ENCODE measurements at regions not wholly inside any gene's neighbourhood (a gene's known extent, or its start where the extent isn't known, plus 50 kb on each side); places are given as distances from the start of the nearest gene placed in this dataset.

DNA sequence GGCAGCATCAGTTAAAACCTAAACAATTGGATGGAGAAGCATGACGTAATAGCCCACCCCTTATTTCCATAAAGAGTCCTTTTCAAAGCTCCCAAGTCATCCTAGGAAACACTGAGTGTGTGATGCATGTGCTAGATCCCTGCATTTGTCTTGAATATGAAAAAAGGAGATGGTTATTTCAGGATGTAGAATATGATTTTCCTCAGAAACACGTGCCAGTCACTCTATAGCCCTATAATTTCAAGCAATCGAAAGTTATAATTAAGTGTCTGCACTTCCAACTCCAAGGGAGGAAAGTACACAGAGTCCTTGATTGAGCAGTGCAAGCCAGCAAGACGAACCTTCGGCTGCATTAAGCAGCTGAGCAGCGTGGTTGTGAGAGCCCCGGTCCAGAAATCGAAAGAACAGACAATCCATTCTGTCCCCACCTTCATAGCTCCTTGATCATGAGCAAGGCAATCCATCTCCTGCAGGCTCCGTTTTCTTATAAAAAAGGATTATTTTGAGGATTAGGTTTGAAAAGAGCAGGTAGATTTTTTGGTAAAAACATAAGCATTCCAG is 287.7 kb downstream of the FBXO15 start:
- intact Hi-C loops (cut with micrococcal nuclease): no loop called here

DNA sequence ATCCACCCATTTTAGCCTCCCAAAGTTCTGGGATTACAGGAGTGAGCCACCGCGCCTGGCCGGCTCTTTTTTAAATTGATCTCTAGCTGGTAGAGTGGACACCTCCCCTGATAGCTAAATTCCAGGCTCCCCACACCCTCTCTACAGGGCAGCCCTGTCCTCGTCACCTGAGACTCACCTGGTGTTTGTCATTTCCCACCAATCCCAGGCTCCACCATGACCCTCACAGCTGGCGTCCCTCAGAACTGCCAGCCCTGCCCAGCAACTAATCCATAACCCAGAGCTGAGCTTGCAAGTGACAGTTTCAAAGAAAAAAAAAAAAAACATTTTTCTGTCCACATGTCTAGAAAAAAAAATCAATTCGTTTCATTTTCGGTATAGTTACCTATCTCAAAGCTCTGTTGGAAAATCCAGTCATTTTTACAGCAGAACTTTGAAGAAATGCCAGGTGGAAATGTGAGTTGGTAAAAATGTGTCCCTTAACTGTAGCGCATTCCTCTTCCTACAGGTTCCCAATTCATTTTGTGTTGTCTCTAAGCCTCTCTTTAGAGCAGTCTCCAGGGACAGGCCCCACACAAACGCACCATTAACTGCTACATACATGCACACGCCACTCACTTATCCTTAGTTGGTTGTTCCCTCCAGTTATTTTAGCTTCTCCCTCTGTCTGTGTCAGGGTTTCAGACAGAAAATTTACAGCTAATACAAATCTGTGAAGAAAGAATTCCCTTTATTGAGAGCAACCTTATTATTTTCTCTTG is 294.7 kb downstream of the FBXO15 start:
- intact Hi-C loops (cut with micrococcal nuclease): no loop called here

DNA sequence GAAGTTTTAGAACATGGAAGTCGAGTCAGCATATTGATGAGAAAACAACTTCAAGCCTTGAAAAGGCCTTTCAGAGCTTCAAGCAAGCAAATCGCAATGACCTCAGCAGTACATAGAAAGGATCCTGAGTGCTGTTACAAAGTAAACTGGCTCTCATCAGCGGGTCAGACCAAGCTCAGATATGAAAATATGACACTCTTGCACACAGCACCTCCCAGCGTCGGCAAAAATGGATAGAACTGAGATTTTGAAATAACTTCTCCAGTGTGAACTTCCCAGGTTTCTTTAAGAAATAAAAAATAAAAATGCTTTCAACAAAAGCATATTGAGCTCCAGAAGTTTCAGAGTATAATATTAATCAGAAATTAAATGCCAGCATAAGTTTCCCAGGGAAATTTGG is 296.9 kb downstream of the FBXO15 start:
- intact Hi-C loops (cut with micrococcal nuclease): no loop called here

DNA sequence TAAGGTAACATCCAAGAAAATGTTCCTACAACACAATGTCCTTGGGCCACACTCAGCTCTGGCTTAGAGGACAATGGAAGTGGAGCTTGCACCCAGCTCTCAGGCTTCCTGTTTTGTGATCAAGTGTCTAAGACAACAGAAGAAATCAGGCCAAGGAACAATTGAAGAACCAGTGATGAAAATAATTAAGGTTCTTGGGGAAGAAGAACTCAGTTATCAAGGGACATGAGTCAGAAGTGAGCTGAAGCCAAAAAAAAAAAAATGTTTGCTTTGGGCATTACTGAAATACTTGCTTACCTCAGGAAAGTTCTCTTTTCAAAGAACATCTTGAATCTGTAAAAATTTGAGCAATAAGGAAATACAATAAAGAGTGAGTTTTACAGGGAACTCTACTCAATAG is 299.0 kb downstream of the FBXO15 start:
- intact Hi-C loops (cut with micrococcal nuclease): no loop called here

DNA sequence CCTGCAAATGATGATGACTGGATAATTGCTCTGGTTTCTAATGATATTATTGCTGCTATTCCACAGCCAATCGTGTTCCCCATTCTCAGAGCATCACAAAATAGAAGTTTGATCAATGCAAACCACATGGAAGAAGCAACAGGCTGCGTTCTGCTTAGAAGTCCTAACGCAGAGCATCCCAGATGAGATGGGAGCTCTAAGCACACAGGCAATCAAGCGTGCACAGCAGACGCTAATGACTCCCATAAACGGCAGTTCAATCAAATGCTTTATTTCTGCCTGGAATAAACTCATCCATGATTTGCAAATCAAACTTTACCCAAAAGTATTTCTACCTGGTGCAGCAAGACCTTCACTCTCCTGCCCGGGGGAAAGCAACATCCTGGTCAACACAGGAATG is 304.2 kb downstream of the FBXO15 start:
- intact Hi-C loops (cut with micrococcal nuclease): loop anchor here (5.0 kb wide), 1 partner anchor 499 kb away; no protein-coding TSS in a partner anchor

DNA sequence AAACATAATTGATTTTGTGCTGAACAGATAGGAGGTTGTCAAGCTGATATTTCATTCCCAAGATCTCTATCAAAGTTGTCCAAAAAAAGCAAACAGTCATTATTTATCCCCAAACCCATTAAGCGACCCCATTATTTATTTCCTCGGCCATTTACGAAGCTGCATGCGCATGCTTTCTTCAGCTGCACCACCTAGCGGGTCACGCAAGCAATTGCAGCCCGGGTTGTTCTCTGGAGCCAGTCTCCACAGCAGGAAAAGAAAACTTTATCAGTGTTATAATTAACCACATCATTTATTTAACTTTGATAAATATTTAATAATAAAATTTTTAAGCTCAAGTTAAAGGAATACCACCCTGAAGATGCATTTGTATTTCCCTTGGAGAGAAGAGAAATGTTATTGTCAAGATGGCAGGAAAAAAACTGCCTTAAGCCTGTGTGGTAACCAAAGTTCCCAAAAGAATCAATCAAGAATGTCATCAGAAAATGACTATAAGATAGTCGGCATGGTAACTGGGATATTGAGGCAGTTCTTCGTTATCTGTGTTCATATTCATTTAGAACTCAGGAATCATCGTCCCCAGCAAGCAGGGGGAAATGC is 304.7 kb downstream of the FBXO15 start:
- intact Hi-C loops (cut with micrococcal nuclease): loop anchor here (1.0 to 5.0 kb wide), 3 partner anchors 499 to 1190 kb away; no protein-coding TSS in a partner anchor

DNA sequence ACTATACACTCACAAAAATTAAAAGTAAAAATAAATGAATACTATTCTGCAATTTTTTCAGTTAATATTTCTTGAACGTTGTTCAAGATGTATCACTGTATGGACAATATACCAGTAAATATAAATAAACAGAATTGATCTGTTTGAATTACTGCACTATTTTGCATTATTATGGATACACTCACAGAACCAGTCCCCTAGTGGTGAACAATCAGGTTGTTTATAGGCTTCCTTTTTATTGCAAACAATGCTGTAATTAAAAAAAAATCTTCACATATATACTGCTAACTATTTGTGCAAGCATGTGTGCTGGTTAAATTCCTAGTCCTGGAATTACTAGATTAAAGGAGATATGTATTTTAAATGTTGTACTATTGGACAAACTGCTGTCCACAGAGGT is 306.0 kb downstream of the FBXO15 start:
- intact Hi-C loops (cut with micrococcal nuclease): loop anchor here (1.0 to 5.0 kb wide), 3 partner anchors 501 to 1188 kb away; no protein-coding TSS in a partner anchor

DNA sequence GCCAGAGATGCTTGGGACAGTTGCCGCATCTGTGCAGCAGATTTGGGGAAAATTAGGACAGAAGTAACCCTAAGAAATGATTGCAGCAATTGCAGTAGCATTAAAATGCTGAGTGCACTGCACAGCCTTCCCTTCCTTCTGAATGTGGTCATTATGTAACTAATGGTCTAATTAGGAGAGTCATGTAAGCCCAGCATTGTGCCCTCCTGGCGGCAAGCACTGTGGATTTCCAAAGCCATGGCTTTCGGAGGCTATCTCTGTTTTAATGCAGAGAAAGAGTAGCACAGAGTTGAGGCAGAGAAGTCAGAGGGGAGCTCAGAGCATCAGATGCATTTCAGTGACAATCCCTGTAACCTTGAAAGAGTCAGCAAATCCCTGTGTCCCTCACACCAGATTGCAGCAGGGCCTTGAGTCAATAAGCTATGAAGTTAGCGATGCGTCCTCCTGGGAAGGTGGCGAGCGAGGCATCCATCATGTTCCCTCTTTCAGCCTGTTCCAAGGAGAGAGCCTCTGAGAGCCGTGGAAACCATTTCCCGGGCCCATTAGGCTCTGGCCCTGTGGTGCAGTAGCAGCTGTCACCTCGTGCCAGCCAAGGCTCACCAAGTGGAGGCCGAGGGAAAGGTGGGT is 307.2 kb downstream of the FBXO15 start:
- intact Hi-C loops (cut with micrococcal nuclease): loop anchor here (5.0 kb wide), 1 partner anchor 502 kb away; no protein-coding TSS in a partner anchor

DNA sequence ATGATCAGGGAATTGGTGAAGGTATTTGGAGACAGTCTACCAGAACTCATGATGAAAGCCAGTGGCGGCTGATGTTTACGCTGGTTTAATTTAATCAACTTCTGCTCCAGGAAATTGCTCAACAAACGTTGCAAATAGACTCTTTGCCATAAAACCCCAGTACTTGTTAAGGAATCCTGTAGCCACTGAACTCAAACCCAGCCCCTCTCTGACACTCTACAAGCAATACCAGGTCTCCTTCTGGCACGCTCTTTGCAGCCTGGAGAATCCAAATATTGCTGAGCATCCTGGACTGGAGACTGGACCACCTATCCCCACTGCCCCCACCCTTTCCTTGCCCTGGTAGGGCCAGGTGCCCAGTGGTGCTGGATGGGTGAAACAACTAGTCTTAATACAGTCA is 308.2 kb downstream of the FBXO15 start:
- intact Hi-C loops (cut with micrococcal nuclease): no loop called here

DNA sequence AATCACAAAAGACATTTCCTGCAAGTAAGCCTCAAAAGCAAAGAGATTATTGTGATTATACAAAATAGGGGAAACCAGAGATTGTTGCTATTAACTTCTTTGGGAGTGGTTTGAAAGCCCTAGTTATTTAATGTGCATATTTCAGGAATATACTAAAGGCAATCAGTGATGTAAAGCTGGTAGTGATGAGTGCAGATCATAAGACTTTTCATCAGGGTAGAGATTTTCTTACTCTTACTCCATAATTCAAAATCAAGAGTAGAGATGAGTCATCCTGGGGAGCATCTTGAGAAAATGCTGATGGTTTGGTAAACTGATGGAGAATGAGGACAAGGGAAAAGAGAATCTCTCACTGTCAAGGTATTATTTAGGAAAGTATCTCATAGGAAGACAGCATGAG is 309.5 kb downstream of the FBXO15 start:
- intact Hi-C loops (cut with micrococcal nuclease): no loop called here

DNA sequence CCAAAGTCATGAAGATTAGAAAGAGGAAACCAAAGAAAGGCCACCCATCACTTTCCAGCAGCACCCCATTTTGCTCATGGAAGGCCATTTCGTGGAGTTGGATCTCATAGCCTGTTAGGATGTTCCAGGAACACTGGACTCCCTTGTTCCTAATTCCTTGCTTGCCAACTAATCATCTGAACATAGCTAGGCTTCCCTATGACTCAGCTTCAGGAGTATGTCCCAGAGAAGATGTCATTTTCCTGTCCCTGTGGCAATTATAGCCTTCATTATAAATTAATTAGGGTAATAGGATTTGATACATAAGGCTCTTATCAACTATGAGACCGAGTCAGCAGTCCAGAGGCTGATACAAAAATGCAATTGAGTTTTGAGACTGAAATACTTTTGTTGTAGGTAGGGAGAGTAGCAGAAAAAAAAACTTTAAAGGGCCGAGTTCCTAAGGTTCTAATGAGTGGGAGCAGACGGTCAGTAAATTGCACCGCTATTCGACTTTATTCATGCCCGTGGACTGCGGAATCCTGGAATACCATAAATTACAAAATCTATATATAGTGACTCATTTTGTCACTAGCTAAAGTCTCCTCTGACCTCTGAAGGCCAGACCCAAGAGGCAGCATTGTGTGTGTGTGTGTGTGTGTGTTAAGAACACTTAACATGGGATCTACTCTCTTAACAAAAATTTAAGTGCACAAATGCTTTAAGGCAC is 311.8 kb downstream of the FBXO15 start:
- intact Hi-C loops (cut with micrococcal nuclease): no loop called here

DNA sequence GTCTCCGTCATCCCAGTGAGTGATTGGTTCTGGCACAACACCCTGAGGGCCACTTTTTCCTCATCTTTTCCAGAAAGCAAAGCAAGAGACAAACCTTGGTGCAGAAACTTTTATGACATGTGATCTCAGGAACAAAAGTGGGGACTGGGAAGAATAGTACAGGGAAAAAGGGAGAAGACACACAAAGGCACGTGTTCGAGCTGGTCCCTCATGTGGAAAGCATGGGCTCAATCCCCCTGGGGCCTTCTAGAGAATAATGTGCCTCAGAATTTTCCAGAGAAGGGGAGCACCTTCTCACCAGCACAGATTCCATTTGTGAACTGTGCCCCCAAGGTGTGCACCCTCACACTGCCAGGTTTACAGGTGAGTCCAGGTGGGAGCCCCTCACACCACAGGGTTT is 312.6 kb downstream of the FBXO15 start:
- intact Hi-C loops (cut with micrococcal nuclease): no loop called here

DNA sequence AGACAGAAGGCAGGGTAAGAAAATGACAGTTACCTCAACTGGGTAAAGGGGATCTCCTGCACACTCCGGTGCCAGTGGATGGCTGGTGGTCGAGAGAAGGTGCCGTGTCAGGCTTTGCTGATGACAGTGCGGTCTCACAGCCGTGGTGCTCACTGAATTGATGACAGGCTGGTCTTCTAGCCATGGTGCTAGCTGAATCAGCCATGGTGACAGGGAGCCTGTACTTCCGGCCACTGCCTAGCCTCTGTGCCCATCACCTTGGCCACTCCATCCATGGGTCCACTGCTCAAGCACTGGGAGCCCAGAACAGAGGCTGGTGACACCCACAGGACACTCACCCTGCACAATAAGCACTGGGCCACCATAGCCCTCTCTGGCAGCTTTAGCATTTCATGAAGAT is 315.9 kb downstream of the FBXO15 start:
- intact Hi-C loops (cut with micrococcal nuclease): no loop called here

DNA sequence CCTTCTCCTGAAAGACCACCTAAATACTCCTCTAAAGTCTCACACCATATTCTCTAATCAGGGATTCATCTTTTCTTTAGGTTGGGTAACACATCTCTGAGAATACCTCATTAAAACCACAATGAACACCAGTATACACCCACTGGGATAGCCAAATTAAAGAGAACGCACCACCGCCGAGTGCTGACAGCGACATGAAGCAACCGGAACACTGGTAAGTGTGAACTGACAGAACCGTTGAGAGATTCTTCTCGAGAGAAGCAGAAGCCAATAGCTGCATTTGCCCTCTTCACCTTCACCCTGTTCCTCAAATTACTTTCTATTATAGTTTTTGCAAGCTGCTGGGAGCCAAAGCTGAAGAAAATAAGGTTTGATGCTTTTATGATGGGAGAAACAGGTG is 318.5 kb downstream of the FBXO15 start:
- intact Hi-C loops (cut with micrococcal nuclease): no loop called here

DNA sequence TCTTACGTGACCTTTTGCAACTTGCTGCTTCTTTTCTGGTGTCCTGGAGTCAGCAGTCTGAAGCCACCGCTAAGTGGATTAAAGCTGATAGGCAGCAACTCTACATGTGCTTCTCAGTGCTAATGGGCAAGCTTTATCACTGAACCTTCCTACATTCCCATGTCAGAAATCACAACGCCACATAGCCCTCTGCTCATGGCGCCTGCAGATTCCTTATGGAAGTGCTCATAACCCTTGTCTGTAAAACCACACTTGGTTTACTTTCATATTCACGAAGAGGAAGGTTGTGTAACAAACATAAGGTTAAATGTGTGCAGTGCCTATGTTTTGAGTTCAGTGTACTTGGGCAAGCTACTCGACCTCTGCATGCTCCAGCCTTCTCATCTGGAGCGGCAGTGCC is 319.8 kb downstream of the FBXO15 start:
- intact Hi-C loops (cut with micrococcal nuclease): no loop called here

DNA sequence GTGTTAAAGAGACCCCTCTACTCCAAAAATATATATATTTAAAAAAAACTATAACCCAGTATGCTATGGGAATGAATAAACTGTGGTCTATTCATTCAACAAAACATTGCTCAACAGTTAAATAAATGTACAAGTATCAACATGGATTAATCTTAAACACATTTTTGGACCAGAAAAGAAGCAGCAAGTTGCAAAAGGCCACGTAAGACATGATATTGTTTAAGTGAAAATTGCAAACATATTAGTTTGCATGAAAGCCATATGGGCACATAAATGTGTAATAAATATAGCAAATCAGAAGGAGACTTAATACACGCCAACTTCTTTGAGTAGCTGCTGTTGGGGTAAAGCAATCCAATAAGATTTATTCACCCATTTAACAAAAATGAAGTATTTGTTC is 321.5 kb downstream of the FBXO15 start:
- intact Hi-C loops (cut with micrococcal nuclease): no loop called here

DNA sequence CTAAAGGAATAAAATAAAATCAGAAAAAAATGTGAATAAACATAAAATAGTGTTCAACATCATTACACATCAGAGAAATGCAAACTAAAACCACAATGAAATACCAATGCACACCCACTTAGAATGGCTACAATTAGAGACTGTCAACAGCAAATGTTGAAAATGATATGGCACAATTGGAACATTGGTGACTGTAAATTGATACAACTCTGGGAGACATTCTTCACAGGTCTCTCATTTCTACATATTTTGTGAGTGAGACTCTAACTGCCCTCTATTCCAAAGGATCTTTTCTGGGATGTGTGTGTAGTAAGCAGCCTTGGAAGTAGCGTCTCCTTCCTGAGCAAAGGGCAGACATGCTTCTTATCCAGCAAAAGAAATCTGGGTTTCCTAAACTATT is 323.0 kb downstream of the FBXO15 start:
- intact Hi-C loops (cut with micrococcal nuclease): no loop called here

DNA sequence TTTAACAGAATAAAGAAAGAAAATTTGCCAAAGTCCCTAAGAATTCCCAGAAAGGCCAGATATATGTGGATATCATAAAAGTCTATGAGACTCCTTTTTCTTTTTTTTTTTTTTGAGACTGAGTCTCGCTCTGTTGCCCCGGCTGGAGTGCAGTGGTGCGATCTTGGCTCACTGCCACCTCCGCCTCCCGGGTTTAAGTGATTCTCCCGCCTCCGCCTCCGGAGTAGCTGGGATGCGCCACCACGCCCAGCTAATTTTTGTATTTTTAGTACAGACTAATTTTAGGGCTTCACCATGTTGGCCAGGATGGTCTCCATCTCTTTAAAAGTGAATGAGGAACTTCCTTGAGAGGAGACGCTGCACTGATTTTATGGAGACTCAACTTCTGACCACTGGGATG is 335.2 kb downstream of the FBXO15 start:
- intact Hi-C loops (cut with micrococcal nuclease): no loop called here

DNA sequence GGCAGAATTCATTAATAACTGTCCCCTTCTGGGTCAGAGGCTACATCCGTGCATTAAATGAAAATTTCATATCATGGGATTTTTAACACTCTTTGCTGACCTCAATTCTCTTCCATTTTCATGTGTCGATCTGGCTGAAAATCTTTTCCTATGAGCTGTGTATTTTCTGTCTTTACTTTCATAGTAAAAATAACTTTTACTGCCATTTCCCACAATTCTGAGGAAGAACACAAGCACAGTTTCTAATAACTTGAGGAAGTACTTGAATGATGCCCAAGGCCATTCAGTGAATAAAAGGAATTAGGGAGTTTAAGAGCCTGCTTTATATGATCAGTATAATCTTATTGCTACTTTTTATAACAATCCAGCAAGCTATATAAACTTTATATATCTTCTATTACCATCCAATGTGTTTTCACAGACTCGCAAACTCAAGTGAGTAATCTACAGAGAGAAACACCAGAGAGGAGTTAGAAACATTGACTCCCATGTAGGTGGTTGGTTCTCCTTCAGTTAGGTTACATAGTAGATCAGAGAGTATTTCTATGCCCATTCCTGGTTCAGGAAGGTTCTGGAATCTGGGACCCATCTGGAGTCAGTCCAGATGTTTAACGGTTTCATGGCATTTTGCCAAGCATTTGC is 340.0 kb downstream of the FBXO15 start:
- intact Hi-C loops (cut with micrococcal nuclease): no loop called here

DNA sequence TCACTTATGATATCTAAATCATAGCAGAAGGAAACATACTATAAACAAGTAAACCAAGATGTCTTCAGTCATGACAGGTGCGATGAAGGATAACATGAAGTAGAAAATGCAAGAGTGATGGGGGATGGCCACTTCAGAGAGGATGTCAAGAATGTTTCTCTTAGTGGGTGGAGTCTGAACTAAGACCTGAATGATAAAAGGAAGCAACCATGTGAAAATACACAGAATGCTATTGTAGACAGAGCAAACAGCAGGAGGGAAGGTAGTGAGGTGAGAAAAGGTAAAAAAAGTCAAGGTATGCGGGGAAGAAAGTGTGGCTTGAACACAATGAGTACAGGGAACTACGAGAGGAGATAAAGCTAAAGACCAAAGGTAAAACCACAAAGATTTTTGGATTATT is 341.6 kb downstream of the FBXO15 start:
- intact Hi-C loops (cut with micrococcal nuclease): no loop called here

DNA sequence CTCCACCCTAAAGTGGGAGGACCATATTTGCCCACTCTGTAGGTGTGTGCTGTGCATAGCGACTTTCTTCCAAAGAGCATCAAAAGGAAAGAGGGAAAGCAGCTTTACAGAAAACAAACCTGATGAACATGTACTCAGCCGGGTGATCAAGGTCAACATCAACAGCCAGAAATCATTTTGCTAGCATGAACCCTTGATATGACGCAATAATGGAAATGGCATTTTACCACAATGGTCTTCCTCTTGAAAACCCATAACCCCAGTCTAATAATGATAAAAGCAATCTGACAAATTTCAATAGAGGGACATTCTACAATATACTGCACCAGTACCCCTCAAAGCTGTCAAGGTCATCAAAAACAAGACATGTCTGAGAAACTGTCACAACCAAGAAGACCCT is 350.2 kb downstream of the FBXO15 start:
- intact Hi-C loops (cut with micrococcal nuclease): no loop called here
